ENCODE measurements at regions not wholly inside any gene's neighbourhood (a gene's known extent, or its start where the extent isn't known, plus 50 kb on each side); places are given as distances from the start of the nearest gene placed in this dataset.

GRCh38 chr5:82399111-82399510, 121.0 kb upstream of the RPS23 start:
- Histone ChIP-seq H3K4me1 (ENCODE audit: insufficient read depth, low read length) (peaks cover 20% of the 10 kb centered on the region), H3K27me3 (ENCODE audit: control insufficient read depth in 1 of 2, insufficient read depth in 2 of 2, low read length in 2 of 2) (no peaks in the 10 kb centered on the region), H4K20me1 (ENCODE audit: insufficient read depth, low read length) (no peaks in the 10 kb centered on the region), H2AFZ (ENCODE audit: low read length) (no peak overlapping the region), H3K79me2 (ENCODE audit: insufficient read depth, low read length) (no peaks in the 10 kb centered on the region), H3K36me3 (replicated peaks in 1 of 2; ENCODE audit: control insufficient read depth in 1 of 2, insufficient read depth in 2 of 2, low read length in 2 of 2) (no peaks in the 10 kb centered on the region), H3K27ac (ENCODE audit: extremely low read length, insufficient read depth, low read length) (no peak overlapping the region), H3K9ac (ENCODE audit: insufficient read depth, low read depth, low read length) (no peak overlapping the region), H3K9me3 (ENCODE audit: low read length) (peaks cover 8% of the 10 kb centered on the region), H3K4me2 (ENCODE audit: low read depth, low read length) (no peak overlapping the region), H3K4me3 (replicated peaks in 1 of 3; ENCODE audit: insufficient read depth in 1 of 3, low read depth in 2 of 3, low read length in 3 of 3) (no peak overlapping the region)
- DNase-seq (ENCODE audit: low spot score) (no peak), FAIRE-seq (no peak), ATAC-seq (no peak)
- no TSS peak for BruUV-seq (replicated peaks)
- in situ Hi-C loops (cut with HindIII; ENCODE audit: extremely low pct_ligation_motif_present, low pct_unique_long_range_greater_than_20kb): no loop called here
- ChIA-PET CTCF (ENCODE audit: low intra/inter-chr PET ratio, low total read pairs) (no interaction called here), POLR2A (no interaction called here)
- intact Hi-C loops (cut with micrococcal nuclease; ENCODE audit: unreplicated experiment): no loop called here
- 86% methylated on average over 2 of the region's 2 CpGs for WGBS (ENCODE audit: low lambda C conversion rate)
- TF ChIP-seq CCDC6 (CRISPR knock-in tag; IDR thresholded peaks at IDR 0.05) (no peak), ELF4 (CRISPR knock-in tag; IDR thresholded peaks at IDR 0.05; ENCODE audit: borderline replicate concordance) (no peak), LCORL (IDR thresholded peaks at IDR 0.05) (no peak), LCORL (CRISPR knock-in tag; IDR thresholded peaks at IDR 0.05) (no peak), ZNF337 (CRISPR knock-in tag; IDR thresholded peaks at IDR 0.05; ENCODE audit: borderline replicate concordance, low read depth) (no peak), TBX2 (CRISPR knock-in tag; IDR thresholded peaks at IDR 0.05; ENCODE audit: borderline replicate concordance) (no peak), PITX1 (CRISPR knock-in tag; IDR thresholded peaks at IDR 0.05) (no peak), MED8 (CRISPR knock-in tag; IDR thresholded peaks at IDR 0.05; ENCODE audit: insufficient replicate concordance) (no peak), SAFB2 (CRISPR knock-in tag; IDR thresholded peaks at IDR 0.05; ENCODE audit: borderline replicate concordance, low read depth) (no peak), ZNF589 (CRISPR knock-in tag; conservative IDR thresholded peaks at IDR 0.05) (no peak), MTA1 (CRISPR knock-in tag; IDR thresholded peaks at IDR 0.05; ENCODE audit: borderline replicate concordance) (no peak), SUZ12 (IDR thresholded peaks at IDR 0.05; ENCODE audit: low read depth, low read length) (no peak), TOPORS (CRISPR knock-in tag; IDR thresholded peaks at IDR 0.05) (no peak), SMYD3 (CRISPR knock-in tag; IDR thresholded peaks at IDR 0.05) (no peak), HNRNPK (IDR thresholded peaks at IDR 0.05; ENCODE audit: low read depth, low read length, poor library complexity, severe bottlenecking) (no peak), ZBTB2 (CRISPR knock-in tag; IDR thresholded peaks at IDR 0.05; ENCODE audit: low read depth) (no peak), KLF13 (CRISPR knock-in tag; IDR thresholded peaks at IDR 0.05) (no peak)
- TF ChIP-seq, protein P1, sequence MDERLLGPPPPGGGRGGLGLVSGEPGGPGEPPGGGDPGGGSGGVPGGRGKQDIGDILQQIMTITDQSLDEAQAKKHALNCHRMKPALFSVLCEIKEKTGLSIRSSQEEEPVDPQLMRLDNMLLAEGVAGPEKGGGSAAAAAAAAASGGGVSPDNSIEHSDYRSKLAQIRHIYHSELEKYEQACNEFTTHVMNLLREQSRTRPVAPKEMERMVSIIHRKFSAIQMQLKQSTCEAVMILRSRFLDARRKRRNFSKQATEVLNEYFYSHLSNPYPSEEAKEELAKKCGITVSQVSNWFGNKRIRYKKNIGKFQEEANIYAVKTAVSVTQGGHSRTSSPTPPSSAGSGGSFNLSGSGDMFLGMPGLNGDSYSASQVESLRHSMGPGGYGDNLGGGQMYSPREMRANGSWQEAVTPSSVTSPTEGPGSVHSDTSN (CRISPR knock-in tag; IDR thresholded peaks at IDR 0.05): no peak

Data from HepG2 (cell line).